ENCODE measurements at regions not wholly inside any gene's neighbourhood (a gene's known extent, or its start where the extent isn't known, plus 50 kb on each side); places are given as distances from the start of the nearest gene placed in this dataset.

DNA sequence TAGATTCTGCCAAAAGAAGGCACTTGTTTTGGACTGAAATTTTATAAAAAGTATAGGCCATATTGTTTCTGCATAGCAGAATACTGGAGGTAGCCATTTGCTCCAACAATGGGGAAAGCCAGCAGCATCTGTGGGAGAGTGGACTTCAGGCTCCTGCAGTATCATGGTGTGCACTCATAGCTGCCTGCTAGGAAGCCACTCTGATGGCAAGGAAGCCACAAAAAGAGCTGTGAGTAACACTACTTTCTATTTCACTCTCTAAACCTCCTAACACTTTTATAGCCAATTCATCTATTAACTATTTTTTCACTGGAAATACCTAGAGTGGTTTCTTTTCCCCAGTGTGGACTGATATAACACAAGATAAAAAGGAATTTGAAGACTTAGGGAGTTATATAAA, 144.4 kb upstream of the KCNJ3 start:
- no peak for DNase-seq (ENCODE audit: extremely low read depth, low read depth)
- TF ChIP-seq, protein P1, sequence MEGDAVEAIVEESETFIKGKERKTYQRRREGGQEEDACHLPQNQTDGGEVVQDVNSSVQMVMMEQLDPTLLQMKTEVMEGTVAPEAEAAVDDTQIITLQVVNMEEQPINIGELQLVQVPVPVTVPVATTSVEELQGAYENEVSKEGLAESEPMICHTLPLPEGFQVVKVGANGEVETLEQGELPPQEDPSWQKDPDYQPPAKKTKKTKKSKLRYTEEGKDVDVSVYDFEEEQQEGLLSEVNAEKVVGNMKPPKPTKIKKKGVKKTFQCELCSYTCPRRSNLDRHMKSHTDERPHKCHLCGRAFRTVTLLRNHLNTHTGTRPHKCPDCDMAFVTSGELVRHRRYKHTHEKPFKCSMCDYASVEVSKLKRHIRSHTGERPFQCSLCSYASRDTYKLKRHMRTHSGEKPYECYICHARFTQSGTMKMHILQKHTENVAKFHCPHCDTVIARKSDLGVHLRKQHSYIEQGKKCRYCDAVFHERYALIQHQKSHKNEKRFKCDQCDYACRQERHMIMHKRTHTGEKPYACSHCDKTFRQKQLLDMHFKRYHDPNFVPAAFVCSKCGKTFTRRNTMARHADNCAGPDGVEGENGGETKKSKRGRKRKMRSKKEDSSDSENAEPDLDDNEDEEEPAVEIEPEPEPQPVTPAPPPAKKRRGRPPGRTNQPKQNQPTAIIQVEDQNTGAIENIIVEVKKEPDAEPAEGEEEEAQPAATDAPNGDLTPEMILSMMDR (IDR thresholded peaks at IDR 0.05; ENCODE audit: low read depth, low read length, missing control alignments): no peak
- no peak overlapping the region for H3K4me3 ChIP-seq (replicated peaks; ENCODE audit: low read depth, low read length)

DNA sequence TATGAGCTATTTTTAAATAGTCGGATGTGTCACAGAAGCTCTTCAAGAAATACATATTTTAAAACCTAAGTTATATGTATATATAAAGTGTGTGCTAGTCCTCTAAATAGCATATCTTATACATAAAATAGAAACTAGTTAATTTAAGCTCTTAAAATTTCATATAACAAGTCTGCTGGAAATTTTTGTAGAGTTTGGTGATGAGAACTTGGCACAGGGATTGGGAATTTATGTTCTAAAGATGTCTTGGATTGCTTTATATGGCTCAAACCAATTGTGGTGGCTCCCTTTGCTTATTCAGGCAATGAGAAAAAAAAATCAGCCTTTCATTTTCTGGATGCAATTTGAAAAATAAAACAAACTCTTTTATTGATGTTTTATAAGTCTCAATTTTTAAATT, 142.8 kb upstream of the KCNJ3 start:
- no peak overlapping the region for H3K4me3 ChIP-seq (replicated peaks; ENCODE audit: low read depth, low read length)
- DNase-seq (ENCODE audit: extremely low read depth, low read depth): no peak
- TF ChIP-seq, protein P1 (IDR thresholded peaks at IDR 0.05; ENCODE audit: low read depth, low read length, missing control alignments): no peak

DNA sequence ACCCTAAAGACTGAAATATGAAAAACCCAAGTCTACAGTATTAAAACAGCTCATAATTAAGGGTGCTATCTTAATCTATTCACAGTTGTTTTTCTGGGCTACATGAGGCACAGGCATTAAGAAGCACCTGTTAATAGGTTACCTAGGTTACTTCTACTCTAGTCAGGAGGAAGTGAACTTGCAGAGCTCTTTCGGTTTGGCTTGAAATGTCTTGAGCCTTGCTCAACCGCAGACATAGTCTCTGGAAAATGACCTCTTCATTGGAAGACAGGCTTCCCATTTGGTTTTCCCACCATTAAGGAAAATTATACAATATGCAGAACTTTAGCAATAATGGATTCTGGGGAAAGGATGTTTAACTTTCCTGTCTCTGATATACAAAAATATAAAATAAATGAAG, 142.3 kb upstream of the KCNJ3 start:
- H3K4me3 ChIP-seq (replicated peaks; ENCODE audit: low read depth, low read length): no peak overlapping the region
- no peak for DNase-seq (ENCODE audit: extremely low read depth, low read depth)
- TF ChIP-seq, protein P1 (IDR thresholded peaks at IDR 0.05; ENCODE audit: low read depth, low read length, missing control alignments): no peak

DNA sequence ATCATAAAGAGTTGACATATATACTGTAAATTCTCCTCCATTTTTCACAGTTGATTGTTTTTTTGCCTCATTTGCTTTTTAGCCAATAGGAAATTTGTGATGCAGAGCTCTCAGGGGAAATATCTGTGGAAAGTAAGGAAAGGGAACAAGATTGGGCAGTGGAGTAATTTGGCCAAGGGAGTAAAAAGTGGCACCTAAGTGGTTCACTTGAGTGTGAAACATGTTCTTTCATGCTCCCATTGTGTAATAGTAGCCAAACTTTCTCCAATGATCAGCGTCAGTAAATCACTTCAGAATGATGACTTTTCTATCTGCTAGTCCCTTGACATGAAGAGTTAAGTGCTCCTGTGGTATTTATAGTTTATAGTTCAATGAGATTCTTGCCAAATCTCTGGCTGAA, 141.9 kb upstream of the KCNJ3 start:
- DNase-seq (ENCODE audit: extremely low read depth, low read depth): no peak
- TF ChIP-seq, protein P1 (IDR thresholded peaks at IDR 0.05; ENCODE audit: low read depth, low read length, missing control alignments): no peak
- no peak overlapping the region for H3K4me3 ChIP-seq (replicated peaks; ENCODE audit: low read depth, low read length)

DNA sequence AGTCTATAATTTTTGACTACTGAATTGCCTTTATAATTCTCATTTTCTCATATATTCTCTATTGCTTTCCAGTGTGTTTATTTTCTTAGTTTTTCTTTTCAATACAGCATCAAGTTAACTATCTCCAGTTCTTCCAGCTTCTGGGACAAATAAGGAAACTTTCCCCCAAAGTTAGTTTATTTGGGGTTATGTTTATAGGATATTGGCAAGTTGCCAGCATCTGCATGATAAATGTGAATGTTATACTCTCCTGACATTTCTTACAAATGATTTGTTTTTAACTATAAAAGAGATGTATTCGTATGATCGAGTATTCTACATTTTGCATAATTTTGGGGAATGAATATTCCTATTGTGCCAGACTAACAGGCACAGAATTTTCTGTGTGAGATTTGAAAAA, 140.6 kb upstream of the KCNJ3 start:
- TF ChIP-seq, protein P1 (IDR thresholded peaks at IDR 0.05; ENCODE audit: low read depth, low read length, missing control alignments): no peak
- H3K4me3 ChIP-seq (replicated peaks; ENCODE audit: low read depth, low read length): no peak overlapping the region
- no peak for DNase-seq (ENCODE audit: extremely low read depth, low read depth)

DNA sequence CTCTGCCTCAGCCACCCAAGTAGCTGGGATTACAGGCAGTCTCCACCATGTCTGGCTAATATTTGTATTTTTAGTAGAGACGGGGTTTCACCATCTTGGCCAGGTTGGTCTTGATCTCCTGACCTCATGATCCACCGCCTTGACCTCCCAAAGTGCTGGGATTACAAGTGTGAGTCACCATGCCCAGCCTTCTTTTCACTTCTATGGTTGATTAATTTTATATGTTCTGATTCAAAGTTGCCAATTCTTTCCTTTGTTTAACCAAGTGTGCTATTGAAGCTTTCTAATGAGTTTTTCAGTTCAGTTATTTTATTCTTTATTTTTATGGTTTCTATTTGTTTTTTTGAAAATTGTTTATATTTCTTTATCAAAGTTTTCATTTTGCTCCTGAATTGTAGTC, 133.1 kb upstream of the KCNJ3 start:
- H3K4me3 ChIP-seq (replicated peaks; ENCODE audit: low read depth, low read length): no peak overlapping the region
- DNase-seq (ENCODE audit: extremely low read depth, low read depth): no peak
- TF ChIP-seq, protein P1 (IDR thresholded peaks at IDR 0.05; ENCODE audit: low read depth, low read length, missing control alignments): no peak

DNA sequence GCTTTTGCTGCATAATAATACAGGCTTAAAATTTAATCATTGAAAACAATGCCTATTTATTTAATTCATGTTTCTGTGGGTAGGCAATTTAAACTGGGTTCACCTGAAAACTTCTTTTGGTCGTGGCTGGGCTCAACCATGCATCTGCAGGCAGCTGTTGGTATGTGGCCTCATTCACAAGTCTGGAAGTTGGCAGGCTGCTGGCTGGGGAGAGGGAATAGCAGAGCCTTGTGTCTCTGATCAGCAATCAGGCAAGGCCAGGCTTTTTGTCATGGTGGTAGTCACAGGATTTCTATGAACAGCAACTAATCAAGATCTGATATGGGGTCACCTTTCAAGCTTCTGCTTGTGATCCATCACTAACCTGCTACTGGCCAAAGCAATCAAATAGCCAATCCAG, 130.1 kb upstream of the KCNJ3 start:
- TF ChIP-seq, protein P1 (IDR thresholded peaks at IDR 0.05; ENCODE audit: low read depth, low read length, missing control alignments): no peak
- H3K4me3 ChIP-seq (replicated peaks; ENCODE audit: low read depth, low read length): no peak overlapping the region
- DNase-seq (ENCODE audit: extremely low read depth, low read depth): no peak

All from HFF-Myc (cell line).